ENCODE measurements at regions not wholly inside any gene's neighbourhood (a gene's known extent, or its start where the extent isn't known, plus 50 kb on each side); places are given as distances from the start of the nearest gene placed in this dataset.

DNA sequence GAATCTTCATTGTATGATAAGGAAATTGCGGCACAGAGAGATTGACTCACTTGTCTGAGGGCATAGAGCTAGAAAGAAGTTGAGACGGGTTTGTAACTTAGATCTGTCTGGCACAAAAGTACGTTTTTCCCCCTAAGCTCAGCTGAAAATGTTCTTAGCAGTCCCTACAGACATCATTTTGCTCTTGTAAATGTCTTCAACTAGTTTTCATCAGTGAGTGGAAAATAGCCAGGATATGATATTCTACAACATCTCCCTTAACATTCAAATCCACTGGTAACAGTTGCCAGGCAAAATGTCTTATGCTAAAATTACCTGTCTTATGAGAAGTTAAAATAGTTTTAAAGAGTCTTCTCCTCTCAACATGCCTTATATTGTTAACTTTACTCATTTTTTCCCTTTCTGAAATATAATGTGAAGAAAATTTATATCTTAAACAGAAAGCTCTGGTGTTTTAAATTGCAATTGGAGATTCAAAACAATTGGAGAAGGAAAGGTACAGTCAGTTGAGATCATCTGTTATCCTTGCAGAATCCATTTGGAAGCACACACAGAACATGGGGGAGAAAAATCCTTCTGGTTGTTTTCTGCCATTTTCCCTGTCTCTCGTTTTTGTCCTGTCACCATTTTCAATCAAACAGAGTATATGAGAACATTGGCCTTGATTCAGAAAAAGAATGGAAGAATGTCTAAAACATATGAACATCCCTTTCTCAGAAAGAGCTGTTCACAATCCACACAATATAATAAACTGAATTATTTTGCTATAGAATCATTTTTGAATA lies 255.0 kb downstream of the TRIB2 start:
- no peak for DNase-seq

DNA sequence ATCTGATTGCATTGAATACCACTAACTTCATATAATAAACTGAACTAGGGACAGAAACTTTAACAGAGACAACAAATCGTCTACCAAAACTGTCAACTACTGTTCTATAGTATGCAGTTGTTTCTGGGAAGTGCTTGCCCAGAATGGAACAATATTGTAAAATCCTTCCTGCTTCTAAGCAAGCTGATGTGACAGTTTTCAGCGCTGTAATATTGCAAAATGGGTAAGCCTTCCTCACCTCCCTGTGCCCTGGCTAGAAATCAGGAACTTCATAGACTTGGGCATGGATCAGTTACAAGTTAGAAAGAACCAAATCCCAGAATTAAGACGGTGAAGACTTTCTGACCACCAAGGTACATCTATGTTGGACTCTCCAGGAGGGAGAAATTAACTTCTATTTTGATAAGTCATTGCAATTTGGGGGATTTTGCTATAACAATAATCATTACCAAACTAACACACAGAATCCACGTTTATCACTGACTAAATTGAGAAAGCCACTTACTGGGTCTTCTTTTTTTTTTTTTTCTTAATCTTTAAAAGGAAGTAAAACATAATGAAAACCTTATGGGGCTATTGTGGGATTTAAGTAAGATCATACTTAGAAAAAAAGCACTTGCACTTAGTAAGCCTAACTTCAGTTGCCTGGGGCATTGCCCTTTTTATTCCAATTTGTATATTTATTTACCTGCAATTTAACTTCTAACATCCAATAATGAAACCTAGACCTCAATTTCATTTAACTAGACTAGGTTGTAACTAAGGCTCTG lies 261.5 kb downstream of the TRIB2 start:
- peak; percentile 68 to 84 for DNase-seq

DNA sequence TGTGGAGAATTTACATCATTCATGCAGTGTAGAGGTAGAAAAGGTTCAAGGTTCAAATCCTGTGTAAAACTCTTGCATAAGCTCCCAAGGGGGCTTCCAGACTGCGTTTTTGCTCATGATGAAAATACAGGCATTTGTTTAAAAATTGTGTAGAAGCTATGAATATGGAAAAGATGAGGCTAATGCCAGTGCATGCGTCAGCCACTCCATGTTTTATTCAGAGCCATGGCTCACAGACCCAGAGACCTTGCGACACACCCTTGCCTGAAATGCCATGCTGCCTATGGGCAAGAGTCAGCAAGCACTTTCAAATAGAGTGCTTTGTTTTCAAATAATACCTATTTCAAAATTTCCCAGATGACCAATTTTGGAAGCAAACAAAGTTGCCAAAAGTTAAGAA lies 262.3 kb downstream of the TRIB2 start:
- no peak for DNase-seq

DNA sequence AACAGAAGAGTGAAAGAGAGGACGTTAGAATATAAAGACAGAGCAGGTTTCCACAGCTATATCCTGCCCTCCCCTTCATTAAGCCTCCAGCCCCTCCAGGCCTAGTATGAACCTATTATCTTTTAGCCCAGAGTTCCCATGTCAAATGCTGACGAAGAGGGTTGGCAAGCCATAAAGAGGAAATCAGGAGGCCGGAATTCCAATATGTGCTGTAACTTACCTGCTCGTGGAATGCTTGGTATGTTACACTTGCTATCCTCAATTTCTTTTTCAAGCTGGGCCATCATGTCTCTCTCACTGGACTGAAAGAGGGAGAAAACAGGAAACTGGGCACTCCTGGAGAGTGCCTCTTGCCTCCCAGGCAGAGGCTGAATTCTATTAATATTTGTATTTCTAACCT lies 264.1 kb downstream of the TRIB2 start:
- no peak for DNase-seq

DNA sequence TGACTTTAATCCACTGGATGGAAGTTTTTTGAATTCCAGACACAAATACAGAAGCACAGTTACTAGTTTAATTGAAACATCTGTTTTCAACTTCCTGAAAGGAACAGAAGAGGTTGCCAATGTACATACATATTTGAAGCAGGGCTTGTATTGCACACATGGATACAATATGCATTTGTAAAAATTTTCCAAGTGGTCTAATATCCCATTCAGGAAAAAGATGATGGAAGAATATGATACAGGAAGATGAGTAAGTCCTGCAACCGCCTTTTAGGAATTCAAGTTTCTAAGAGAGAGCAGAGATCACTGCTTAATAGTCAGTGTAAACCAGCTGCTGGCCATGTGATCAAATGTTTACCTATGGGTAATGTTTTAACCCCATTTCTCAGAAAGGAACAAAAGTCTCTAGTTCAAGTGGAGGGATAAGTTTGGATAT lies 265.4 kb downstream of the TRIB2 start:
- DNase-seq, result no peak

DNA sequence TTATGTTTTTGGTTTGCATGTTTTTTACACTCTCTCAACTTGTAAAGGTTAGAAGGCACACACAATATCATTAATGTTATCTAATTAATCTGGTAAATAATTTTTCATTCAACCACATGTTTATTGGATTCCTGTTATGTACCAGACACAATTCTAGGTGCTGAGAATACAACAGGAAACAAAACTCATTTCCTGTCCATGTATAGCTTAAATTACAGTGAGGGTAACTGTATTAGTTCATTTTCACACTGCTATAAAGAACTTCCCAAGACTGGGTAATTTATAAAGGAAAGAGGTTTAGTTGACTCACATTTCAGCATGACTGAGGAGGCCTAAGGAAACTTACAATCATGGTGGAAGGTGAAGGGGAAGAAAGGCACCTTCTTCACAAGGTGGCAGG lies 270.5 kb downstream of the TRIB2 start:
- DNase-seq, result no peak

DNA sequence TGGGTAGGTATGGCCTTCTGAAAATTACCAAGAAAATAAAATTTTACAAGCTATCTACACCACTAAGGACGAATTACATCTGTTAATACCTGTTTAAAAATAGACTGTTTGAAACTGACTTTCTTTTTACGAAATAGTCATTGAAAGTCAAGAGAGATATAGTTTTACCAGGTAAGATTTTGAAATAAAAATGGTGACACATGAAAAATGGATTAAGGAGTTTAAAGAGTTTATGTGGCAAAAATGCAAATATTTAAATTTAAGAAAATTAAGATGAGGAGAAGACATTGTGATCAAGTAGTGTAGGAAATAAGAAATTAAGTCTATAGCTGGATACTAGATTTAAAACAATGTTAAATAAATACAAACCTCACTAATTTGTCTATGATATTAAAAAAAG lies 271.5 kb downstream of the TRIB2 start:
- DNase-seq, result no peak

DNA sequence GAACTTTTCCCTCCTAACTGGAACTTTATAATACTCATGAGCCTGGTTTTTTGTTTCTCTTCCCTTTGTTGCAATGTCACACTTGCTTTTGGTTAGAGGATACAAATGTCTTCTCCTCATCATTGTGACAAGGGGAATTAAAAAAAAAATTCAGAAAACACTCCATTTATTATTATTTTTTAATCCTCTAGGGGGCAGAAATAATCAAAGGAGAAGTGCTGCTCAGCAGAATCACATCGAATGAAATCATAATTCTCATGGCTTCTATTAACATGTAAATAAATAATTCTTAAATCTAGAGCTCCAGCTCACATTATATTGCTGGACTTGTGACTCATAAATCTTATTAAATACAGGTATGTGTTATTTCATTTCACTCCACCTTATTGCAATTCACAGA lies 273.8 kb downstream of the TRIB2 start:
- peak in 1 of 2 donors; percentile 14 for DNase-seq

DNA sequence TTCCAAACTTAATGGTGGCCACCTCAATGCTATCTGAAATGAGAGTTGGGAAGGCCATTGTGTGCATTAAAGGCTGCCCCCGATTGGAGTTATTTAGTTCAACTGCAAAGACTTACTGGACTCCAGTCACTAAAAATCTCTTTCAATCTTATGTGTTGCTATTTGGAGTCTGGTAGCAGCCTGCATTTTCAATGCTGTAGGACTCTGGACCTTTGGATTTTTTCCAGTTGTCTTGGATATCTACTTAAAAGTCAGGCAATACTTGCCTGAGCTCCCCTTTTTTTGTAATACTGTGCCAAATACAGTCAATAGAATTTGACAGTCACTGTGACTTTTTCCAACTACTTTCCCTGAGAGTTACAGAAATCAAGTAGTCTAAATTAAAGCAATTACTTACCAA lies 281.9 kb downstream of the TRIB2 start:
- DNase-seq, result no peak

DNA sequence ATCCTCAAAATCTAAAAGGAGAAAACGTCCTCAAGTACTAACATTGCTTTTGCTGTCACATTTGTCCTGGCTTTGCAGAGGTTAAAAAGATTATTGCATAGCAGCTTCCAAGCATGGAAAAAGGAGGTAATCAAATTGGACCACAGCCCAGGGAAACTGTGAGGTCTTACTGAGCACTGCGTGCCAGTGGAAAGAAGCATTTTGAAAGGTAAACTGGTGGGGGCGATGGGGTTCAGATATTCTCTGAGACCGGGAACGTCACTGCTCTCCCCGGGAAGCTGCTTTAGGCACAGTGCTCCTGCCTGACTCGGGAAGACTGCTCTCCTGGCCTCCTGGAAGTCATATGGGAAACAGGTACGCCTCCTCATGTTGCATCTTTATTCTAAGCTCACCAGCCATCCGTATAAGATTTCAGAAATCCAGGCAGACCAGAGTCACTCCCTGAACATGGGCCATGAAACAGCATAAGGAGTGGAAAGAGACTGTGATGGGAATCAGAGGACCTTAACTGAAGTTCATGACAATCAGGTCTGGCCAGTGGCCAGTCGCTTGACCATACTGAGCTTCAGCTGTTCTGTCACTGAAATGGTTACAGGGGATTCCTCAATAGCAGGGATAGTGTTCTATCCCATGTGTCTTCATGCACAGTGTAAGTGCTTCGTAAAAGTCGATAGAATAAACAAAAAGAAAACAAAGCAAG lies 284.1 kb downstream of the TRIB2 start:
- DNase-seq, result no peak

DNA sequence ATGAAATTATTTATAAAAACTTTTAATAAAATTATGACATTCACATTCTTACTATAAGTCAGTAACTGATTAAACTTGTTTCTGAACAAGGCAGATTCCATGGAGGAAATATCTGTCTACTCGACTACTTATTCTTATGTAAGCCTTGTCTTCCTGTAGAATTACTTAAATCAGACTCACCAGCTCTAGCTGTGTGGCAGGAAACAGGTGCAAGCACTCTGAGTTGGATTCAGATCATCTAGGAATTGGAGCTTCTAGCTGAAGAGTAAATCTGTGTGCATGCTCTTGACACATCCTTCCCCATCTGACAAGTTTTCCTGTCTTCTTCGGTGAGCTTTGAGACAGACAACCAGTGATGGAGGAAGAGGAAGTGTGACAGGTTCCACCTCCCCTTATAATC lies 284.7 kb downstream of the TRIB2 start:
- DNase-seq, result no peak

DNA sequence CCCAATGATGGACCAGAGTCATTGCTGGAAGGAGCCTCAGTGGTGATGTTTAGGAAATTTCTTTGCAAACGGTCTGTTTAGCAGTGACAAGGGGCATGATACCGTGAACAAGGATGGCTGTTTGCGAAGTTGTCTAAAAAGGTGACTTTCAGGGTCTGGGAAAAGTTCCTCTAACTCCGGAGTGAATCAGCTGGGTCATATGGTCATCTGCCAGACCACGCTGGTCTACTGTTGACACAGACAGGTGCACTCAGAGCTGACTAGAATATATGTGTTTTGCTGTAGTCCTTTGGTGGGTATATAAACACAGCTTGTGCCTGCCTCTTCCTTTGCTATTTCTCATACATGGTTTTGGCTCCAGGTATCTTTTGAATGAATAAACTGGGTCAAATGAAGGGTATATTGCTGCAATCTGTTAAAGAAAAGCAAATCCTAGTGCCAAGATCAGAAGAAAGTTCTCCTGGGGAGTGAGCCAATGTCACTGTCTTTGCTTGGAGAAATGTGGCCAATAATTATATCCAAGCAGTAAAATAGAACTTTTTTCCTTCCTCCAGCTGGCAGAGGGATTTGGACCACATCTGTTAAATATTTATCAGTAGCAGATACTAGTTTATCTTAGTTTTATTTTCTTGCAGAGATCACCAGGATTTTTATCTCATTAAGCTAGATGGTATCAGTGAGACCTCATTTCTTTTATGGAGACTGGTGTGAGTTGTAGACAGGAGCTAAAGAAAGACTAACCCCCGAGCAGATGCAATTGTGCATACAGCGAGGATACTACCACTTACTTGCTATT lies 286.0 kb downstream of the TRIB2 start:
- DNase-seq, result no peak

DNA sequence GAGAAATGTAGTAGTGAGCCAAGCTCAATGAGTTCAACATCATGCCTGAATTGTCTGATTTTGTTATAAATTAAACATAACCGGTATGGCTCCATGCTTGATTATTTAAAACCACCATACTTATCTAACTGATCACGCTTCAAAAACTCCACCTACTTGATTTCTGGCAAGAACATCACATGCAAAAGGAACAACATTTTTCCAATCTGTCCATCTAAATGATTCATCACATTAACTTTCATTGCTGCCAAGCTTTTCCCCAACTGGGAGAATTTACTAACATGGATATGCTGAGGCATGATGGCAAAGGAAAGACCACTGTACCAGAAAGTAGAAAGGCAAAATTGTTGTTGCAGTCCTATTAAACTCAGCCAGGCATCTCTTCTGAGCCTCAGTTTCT lies 286.8 kb downstream of the TRIB2 start:
- DNase-seq, result no peak

DNA sequence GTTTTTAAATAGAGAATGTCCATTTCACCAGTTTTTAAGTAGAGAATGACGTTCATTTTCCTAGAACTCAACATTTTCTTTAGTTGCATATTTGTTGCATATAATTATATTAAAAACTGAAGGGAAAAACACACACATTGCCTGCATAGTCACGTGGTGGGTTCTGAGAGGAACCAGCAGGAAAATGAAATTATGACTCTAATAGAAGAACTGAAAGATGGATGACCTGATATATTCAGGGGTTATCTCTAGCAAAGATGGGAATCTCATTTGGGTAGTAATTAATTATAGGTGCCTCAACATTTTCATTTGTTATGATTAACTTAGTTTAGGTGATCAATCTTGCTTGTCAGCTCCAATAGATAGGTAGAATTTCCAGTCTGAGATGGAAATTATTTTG lies 288.3 kb downstream of the TRIB2 start:
- DNase-seq, result no peak

DNA sequence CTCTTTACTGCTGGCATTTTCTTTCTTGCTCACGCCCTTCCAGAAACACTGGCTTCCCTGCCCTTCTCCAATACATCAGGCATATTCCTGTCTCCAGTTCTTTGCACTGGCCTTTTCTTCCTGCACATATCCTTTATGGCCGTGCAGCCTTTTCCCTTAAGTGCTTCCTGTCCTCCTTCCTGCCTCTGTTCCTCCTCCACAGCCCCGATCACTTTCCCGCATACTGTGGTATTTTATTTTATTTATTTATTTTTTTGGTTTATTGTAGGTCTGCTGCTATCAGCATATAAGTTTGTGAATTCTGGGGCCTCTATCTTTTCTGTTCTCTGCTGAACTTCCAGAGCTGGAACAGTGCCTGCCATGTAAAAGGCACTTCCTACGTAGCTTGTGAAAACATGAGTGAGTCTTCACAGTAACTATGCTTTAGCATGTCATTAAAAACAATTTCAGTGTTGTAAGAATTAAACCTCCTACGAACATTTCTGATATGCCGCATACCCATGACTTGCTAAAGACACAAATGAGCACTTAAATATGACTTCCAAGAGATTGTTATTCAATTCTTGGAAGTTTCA lies 289.1 kb downstream of the TRIB2 start:
- no peak for DNase-seq

DNA sequence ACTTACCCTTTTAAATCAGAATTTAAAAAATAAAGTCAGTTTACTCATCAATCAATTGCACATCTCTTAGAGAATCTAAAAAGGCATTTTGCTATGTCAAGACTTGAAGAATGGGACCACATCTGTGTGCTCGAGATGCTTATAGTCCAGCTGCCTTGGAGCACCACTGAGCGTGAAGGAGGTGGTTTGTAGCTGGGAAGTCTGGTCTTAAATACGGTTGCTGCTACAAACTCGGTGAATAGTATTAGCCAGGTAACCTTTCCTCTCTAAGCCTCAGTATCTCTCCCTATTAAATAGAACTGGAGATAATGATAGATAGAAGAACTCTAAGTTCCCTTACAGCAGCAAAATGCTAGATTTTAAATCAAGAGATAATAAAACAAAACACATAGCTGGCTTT lies 289.7 kb downstream of the TRIB2 start:
- no peak for DNase-seq

DNA sequence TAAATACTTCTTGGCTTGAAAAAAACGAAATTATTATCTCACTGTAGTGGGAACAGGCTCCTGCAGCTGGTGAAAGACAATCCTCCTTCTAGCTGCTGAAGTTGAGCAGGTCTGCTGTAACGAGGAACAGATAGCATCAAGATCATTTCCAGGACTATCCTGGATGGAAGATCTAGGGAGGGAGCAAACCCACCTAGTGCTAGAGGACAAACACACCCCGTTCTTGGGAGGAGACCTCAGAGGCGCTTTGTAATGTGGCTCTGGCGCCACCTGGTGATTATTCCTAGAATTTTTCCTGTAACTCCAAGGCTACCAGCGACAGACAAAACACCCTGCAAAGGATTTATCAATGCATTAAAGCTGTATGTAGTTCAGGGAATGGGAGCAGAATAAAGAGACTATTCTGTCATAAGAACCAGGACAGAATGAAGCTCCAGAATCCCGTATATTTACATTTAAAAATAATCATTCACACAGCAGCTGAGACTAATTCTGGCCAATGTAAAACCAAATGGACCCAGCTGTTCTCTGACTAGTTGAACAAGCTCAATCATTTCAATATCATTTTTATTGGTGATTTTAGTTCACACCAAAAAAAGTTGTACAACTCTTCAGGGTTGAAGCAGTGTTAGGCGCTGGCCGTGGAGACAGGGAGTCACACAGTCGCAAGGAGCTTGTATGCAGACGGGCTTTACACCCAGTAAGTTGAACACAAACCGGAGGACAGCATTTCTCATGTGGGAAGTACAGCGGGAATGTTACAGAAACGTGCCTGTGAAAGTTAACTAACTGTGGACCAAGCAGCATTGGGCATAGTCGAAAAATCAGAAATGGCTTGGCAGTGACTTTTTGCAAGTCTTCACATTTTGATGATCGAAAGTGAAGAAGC lies 290.3 kb downstream of the TRIB2 start:
- peak; percentile 65 to 68 for DNase-seq

DNA sequence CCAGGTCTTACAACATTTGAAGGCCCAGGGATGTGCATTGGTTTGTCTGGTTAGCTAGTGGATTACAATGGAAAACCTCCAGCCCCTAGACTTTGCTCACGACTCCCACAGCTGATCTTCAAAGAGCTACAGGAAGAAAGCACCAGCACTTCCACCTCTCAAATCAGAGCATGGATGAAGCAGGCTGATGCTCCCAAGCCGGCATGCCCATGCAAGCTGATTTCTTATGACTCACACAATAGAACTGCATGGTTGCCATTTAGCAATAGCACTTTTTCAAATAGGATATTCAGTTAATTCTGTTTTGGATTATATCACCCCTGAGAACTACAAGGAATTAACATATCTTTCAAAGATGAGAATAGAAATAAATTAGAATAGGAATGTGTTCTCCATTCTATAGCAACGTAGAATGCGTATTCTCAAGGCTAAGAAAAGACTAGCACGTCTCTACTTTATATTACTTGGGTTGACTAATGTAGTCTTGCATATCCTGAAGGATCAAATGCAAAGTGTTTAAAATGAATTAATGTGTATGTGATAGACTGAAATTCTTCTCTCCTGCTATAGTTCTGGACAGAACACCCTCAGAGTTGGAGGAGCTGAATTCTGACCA lies 292.4 kb downstream of the TRIB2 start:
- no peak for DNase-seq

DNA sequence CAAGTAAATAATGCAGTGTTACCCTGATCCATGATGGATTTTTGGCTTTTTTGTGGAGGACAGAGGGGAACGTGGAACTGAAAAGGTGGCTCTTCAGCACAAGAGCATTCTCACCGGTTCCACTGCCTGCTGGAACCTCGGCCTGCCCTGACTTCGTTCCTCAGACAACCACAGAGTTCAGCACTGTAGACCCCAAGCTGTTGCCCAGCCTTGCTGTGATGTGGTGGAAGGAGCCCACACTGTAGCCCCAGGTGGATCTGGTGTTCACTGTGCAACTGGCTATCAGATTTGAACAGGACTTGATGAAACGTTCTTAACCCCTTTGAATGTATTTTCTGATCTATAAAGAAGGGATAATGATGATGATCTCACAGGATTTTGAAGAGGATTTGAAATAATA lies 293.5 kb downstream of the TRIB2 start:
- DNase-seq, result no peak

DNA sequence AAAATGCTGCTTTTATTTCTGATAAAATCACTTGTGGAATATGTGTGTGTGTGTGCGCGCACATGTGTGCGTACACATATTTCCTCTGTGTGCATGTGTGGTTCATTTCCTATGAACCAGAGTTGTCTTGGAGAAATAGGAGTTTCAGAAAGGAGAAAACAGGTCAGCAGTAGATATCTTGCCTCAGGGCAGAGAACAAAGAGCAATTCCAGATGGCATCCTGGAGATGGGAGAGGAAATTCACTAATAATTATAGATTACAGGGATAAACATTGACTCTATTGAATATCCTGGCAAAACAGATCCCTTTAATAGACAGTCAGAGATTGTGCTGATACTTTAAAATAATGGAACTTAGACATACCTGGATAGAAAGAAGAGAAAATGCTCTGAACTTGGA lies 298.0 kb downstream of the TRIB2 start:
- DNase-seq, result no peak
